OCI-LY7 (cell line): ENCODE measurements at regions not wholly inside any gene's neighbourhood (a gene's known extent, or its start where the extent isn't known, plus 50 kb on each side); places are given as distances from the start of the nearest gene placed in this dataset.

Experiments used
- CTCF ChIP-seq: fragments of 200-600 bp; sonication (generic); conservative IDR thresholded peaks from 2 replicates; pipeline ENCODE4 v1.5.1; 2014; ENCODE audit warnings: mild to moderate bottlenecking, antibody characterized with exemption, low read length, moderate library complexity, mixed read lengths
- EZH2phosphoT487 ChIP-seq: fragments of 200-600 bp; sonication (generic); IDR thresholded peaks from 2 replicates; pipeline ENCODE4 v1.6.1; 2018; ENCODE audit warnings: low read depth, borderline replicate concordance, mild to moderate bottlenecking, mixed run types, antibody characterized with exemption, low read length, moderate library complexity, mixed read lengths

DNA sequence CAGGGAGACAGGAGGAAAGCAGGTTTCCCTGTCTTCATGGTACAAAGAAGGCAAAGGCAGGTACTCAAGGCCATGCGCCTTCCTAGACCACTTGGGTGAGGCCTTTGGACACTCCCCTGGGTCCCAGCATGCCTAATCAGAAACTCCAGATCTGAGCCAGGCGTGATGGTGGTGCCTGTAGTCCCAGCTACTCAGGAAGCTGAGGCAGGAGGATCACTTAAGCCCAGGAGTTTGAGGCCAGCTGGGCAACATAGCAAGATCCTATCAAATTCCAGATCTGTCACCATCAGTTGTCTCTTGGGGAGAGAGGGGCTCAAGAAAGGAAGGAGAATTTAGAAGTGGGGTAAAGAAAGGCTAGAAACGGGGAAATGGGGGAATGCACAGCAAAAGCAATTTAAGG, 96.3 kb upstream of the SLC25A33 start:
- TF ChIP-seq CTCF = no peak
- TF ChIP-seq EZH2phosphoT487 = no peak
